ENCODE measurements at regions not wholly inside any gene's neighbourhood (a gene's known extent, or its start where the extent isn't known, plus 50 kb on each side); places are given as distances from the start of the nearest gene placed in this dataset.

- TF ChIP-seq POLR2A (IDR thresholded peaks at IDR 0.05; ENCODE audit: low read length), result no peak
- no peak for TF ChIP-seq GATA1 (IDR thresholded peaks at IDR 0.05; ENCODE audit: low read depth, low read length)
These were observed 110.9 kb upstream of the ZNF717 start for GRCh38 chr3:75896265-75896664.

All from erythroblast (primary cell).